ENCODE measurements at regions not wholly inside any gene's neighbourhood (a gene's known extent, or its start where the extent isn't known, plus 50 kb on each side); places are given as distances from the start of the nearest gene placed in this dataset.

DNA sequence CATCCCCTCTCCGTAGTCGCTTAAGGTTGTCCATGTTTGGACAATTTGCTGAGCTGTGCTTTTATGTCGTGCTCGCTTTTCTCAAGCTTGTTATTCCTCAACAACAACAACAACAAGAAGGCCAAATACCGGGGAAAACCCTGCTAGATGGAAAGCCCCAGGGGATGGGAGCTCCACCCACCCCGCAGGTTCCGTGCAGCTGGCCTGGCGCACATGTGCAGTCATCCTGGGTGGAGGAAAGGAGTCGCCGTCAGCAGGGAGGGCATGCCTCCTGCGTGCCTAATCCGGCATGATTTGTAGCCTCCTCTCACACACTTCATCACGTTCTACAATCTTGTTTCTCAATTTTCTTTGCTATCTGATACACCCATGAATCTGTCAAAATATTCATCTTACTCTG lies 87.4 kb upstream of the SALL3 start:
- TF ChIP-seq, protein P1, sequence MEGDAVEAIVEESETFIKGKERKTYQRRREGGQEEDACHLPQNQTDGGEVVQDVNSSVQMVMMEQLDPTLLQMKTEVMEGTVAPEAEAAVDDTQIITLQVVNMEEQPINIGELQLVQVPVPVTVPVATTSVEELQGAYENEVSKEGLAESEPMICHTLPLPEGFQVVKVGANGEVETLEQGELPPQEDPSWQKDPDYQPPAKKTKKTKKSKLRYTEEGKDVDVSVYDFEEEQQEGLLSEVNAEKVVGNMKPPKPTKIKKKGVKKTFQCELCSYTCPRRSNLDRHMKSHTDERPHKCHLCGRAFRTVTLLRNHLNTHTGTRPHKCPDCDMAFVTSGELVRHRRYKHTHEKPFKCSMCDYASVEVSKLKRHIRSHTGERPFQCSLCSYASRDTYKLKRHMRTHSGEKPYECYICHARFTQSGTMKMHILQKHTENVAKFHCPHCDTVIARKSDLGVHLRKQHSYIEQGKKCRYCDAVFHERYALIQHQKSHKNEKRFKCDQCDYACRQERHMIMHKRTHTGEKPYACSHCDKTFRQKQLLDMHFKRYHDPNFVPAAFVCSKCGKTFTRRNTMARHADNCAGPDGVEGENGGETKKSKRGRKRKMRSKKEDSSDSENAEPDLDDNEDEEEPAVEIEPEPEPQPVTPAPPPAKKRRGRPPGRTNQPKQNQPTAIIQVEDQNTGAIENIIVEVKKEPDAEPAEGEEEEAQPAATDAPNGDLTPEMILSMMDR (IDR thresholded peaks at IDR 0.05) = no peak
- TF ChIP-seq POLR2A (IDR thresholded peaks at IDR 0.05) (no peak), POLR2AphosphoS5 (IDR thresholded peaks at IDR 0.05; ENCODE audit: insufficient read depth in 1 of 2, low read depth in 1 of 2) (no peak)

Measured in vagina (tissue), 2 donors.